ENCODE measurements at regions not wholly inside any gene's neighbourhood (a gene's known extent, or its start where the extent isn't known, plus 50 kb on each side); places are given as distances from the start of the nearest gene placed in this dataset.
"Not testable (repeated sequence)": the region's sequence is repeated elsewhere in the genome, so short reads cannot be mapped to it uniquely, and the experiment has no call there.

DNA sequence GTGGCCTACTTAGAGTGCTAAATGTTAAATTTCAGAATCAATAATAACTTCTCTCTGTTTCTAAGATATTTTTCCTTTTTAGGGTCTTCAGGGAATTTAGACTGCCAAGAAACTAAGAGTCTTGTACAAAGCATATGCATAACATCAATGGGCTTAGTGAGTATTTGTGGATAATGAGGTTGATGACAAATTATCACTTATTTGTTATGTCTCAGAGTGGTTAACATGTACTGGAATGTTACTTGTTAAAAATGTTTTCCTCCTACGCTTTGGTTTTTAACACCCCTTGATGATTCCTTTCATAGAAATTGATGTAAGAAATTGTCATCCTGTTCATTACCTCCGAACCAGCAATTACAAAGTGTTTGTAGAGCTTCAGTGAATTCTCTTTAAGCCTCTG lies 144.3 kb downstream of the MRPS30 start:
- WGBS, 3 donors, result 70 to 81% (median 73%) methylated on average over 2 of the region's 2 CpGs
- no peak for ATAC-seq
- Histone ChIP-seq H3K4me1 (no peaks in the 10 kb centered on the region), H3K4me3 (no peak overlapping the region), H3K36me3 (ENCODE audit: insufficient read depth in 1 of 2, low read depth in 1 of 2) (no peaks in the 10 kb centered on the region), H3K27me3 (ENCODE audit: insufficient read depth in 3 of 3, low read length in 2 of 3) (no peaks in the 10 kb centered on the region), H3K9me3 (no peaks in the 10 kb centered on the region), H3K27ac (no peak overlapping the region)
- intact Hi-C loops (cut with DNase I), result no loop called here
- no peak for DNase-seq
- TF ChIP-seq, protein P1, sequence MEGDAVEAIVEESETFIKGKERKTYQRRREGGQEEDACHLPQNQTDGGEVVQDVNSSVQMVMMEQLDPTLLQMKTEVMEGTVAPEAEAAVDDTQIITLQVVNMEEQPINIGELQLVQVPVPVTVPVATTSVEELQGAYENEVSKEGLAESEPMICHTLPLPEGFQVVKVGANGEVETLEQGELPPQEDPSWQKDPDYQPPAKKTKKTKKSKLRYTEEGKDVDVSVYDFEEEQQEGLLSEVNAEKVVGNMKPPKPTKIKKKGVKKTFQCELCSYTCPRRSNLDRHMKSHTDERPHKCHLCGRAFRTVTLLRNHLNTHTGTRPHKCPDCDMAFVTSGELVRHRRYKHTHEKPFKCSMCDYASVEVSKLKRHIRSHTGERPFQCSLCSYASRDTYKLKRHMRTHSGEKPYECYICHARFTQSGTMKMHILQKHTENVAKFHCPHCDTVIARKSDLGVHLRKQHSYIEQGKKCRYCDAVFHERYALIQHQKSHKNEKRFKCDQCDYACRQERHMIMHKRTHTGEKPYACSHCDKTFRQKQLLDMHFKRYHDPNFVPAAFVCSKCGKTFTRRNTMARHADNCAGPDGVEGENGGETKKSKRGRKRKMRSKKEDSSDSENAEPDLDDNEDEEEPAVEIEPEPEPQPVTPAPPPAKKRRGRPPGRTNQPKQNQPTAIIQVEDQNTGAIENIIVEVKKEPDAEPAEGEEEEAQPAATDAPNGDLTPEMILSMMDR (IDR thresholded peaks at IDR 0.05), result no peak

DNA sequence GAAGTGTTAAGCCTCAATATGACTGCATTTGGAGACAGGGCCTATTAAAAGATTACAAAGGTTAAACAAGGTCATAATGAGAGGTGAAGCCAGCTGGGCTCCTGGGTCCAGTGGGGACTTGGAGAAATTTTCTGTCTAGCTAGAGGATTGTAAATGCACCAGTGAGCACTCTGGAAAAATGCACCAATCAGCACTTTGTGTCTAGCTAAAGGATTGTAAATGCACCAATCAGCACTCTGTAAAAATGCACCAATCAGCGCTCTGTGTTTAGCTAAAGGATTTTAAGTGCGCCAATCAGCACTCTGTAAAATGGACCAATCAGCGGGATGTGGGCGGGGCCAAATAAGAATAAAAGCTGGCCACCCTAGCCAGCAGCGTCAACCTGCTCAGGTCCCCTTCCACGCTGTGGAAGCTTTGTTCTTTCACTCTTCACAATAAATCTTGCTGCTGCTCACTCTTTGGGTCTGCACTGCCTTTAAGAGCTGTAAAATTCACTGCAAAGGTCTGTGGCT lies 150.3 kb downstream of the MRPS30 start:
- intact Hi-C loops (cut with DNase I); DNase-seq; H3K9me3 ChIP-seq; H3K4me1 ChIP-seq; ATAC-seq; H3K36me3 ChIP-seq (ENCODE audit: insufficient read depth in 1 of 2, low read depth in 1 of 2); H3K27ac ChIP-seq; H3K27me3 ChIP-seq (ENCODE audit: insufficient read depth in 3 of 3, low read length in 2 of 3); H3K4me3 ChIP-seq: not testable (repeated sequence)
- WGBS, 3 donors, result 83 to 92% (median 87%) methylated on average over 6 of the region's 6 CpGs

DNA sequence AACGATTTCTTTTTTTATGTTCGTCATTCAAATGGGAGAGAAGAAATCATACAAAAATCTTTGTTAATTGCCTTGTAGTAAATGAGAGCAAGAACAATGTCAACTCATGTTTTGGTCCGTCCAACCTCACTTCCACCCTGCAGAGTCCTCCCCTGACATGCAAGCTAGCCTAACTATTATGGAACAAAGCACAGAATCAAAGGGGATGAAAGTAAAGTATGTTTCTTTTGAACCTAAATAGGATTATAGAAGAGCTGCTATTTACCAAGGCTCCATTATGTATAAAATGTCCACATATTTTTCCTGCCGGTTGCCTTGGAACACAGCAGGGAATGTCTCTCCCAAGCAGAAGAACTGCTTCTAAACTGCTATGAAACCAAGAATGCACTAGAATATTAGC lies 161.1 kb downstream of the MRPS30 start:
- ATAC-seq (no peak), DNase-seq (no peak)
- Histone ChIP-seq H3K36me3 (ENCODE audit: insufficient read depth in 1 of 2, low read depth in 1 of 2) (no peaks in the 10 kb centered on the region), H3K9me3 (peaks cover 3% of the 10 kb centered on the region), H3K27ac (no peak overlapping the region), H3K4me3 (no peak overlapping the region), H3K4me1 (no peaks in the 10 kb centered on the region), H3K27me3 (ENCODE audit: insufficient read depth in 3 of 3, low read length in 2 of 3) (no peaks in the 10 kb centered on the region)
- WGBS, 3 donors, result 84 to 85% (median 84%) methylated on average over 4 of the region's 4 CpGs
- TF ChIP-seq, protein P1 (IDR thresholded peaks at IDR 0.05), result no peak
- intact Hi-C loops (cut with DNase I), result no loop called here

DNA sequence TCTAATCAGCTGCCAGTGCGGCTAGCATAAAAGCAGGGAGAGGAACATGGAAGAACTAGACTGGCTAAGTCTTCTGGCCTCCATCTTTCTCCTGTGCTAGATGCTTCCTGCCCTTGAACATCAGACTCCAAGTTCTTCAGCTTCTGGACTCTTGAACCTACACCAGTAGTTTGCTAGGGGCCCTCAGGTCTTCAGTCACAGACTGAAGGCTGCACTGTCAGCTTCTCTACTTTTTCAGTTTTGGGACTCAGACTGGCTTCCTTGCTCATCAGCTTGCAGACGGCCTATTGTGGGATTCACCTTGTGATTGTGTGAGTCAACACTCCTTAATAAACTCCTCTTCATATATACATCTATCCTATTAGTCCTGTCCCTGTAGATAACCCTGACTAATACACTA lies 162.2 kb downstream of the MRPS30 start:
- H3K27ac ChIP-seq; H3K9me3 ChIP-seq; DNase-seq; H3K27me3 ChIP-seq (ENCODE audit: insufficient read depth in 3 of 3, low read length in 2 of 3); H3K4me1 ChIP-seq; intact Hi-C loops (cut with DNase I); ATAC-seq; H3K4me3 ChIP-seq; H3K36me3 ChIP-seq (ENCODE audit: insufficient read depth in 1 of 2, low read depth in 1 of 2): not testable (repeated sequence)
- WGBS, 3 donors, result 83 to 88% (median 84%) methylated on average over 2 of the region's 2 CpGs

DNA sequence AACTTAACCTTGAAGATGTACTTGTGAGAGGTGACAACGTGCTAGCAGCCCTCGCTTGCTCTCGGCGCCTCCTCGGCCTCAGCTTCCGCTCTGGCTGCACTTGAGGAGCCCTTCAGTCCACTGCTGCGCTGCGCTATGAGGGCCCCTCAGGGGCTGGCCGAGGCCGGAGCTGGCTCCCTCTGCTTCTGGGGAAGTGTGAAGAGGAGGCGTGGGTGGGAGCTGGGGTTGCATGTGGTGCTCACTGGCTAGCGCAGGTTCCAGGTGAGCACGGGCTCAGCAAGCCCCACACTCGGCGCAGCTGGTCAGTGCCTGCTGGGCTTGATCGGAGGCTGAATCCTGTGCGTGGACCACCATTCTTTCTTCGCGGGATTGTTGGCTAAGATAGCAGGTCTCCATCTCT lies 166.1 kb downstream of the MRPS30 start:
- H3K4me1 ChIP-seq, result no peaks in the 10 kb centered on the region
- H3K4me3 ChIP-seq, result no peak overlapping the region
- H3K27me3 ChIP-seq (ENCODE audit: insufficient read depth in 3 of 3, low read length in 2 of 3), result no peaks in the 10 kb centered on the region
- no peaks in the 10 kb centered on the region for H3K36me3 ChIP-seq (ENCODE audit: insufficient read depth in 1 of 2, low read depth in 1 of 2)
- H3K27ac ChIP-seq, result no peak overlapping the region
- intact Hi-C loops (cut with DNase I), result no loop called here
- 89 to 91% (median 91%) methylated on average over 19 of the region's 19 CpGs for WGBS, 3 donors
- TF ChIP-seq, protein P1 (IDR thresholded peaks at IDR 0.05), result no peak
- peaks cover 3% of the 10 kb centered on the region for H3K9me3 ChIP-seq
- no peak for DNase-seq
- ATAC-seq, result no peak

DNA sequence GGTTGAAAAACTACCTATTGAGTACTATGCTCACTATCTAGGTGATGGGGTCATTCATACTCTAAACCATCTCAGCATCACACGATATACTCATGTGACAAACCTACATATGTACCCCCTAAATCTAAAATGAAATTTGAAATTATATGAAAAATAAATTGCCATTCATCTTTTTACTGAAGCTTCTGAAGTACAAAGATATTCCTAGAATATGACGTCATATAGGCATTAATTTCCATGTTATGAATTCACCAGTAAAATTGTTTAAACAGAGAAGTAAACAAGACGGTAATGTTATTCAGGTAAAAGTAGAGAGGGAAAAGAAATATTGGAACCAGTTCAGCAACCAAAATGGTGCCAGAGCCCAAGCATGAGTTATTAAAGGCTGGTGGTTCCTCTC lies 173.0 kb downstream of the MRPS30 start:
- no peak overlapping the region for H3K27ac ChIP-seq
- H3K9me3 ChIP-seq, result no peaks in the 10 kb centered on the region
- no peaks in the 10 kb centered on the region for H3K4me1 ChIP-seq
- no peak overlapping the region for H3K4me3 ChIP-seq
- TF ChIP-seq, protein P1 (IDR thresholded peaks at IDR 0.05), result no peak
- no peaks in the 10 kb centered on the region for H3K27me3 ChIP-seq (ENCODE audit: insufficient read depth in 3 of 3, low read length in 2 of 3)
- no peak for ATAC-seq
- intact Hi-C loops (cut with DNase I), result no loop called here
- no peaks in the 10 kb centered on the region for H3K36me3 ChIP-seq (ENCODE audit: insufficient read depth in 1 of 2, low read depth in 1 of 2)
- DNase-seq, result no peak
- WGBS, 3 donors, result 83 to 88% (median 84%) methylated on average over 3 of the region's 3 CpGs

Measured in psoas muscle (tissue), 7 donors.